H7 (cell line): ENCODE measurements at regions not wholly inside any gene's neighbourhood (a gene's known extent, or its start where the extent isn't known, plus 50 kb on each side); places are given as distances from the start of the nearest gene placed in this dataset.
A peak's percentile ranks its signal among the peaks of the same experiment; 100 is the strongest.

Experiments
- DNase-seq: peaks from one replicate; pipeline ENCODE4 v3.0.0; 2012
- H3K27me3 ChIP-seq: 2 replicates; pipeline ENCODE4 v1.6.0; 2011; ENCODE audit warnings: mild to moderate bottlenecking, low read length; ENCODE audit not compliant: control insufficient read depth, insufficient read depth
- H3K36me3 ChIP-seq: replicated peaks from 2 replicates; pipeline ENCODE4 v1.5.1; 2011; ENCODE audit warnings: low read length; ENCODE audit not compliant: control insufficient read depth, insufficient read depth
- H3K4me3 ChIP-seq: 2 replicates; pipeline ENCODE4 v1.5.1; 2011; ENCODE audit warnings: low read depth, mild to moderate bottlenecking, control low read depth, low read length, moderate library complexity; ENCODE audit not compliant: insufficient read depth

DNA sequence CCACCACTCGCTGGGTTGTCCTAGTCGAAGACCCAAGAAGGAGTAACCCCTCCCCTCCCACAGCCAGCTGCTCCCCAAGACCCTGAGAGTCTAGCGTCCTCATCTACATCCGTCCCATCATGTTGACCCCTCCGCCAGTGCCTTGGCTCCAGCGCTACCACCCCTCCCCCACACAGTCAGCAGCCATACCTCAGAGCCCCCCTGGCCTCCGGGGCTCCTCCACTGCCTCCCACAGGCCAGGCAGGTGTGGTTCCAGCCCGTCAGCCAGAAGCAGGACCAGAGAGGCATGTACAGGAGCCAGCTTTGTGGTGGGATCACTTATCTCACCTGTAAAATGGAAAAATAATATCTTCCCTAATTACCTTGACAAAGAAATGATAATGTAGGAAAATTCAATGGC, 51.5 kb upstream of the PHF21B start:
- no peak overlapping the region for H3K4me3 ChIP-seq
- H3K36me3 ChIP-seq = no peaks in the 10 kb centered on the region
- DNase-seq = peak; percentile 78
- H3K27me3 ChIP-seq = no peaks in the 10 kb centered on the region

- no peaks in the 10 kb centered on the region for H3K27me3 ChIP-seq
- no peak overlapping the region for H3K4me3 ChIP-seq
- DNase-seq = no peak
- no peaks in the 10 kb centered on the region for H3K36me3 ChIP-seq
Measured at GRCh38 chr22:45064313-45065278, 54.8 kb upstream of the PHF21B start.

GRCh38 chr22:45065726-45066125, 55.9 kb upstream of the PHF21B start:
- no peaks in the 10 kb centered on the region; the same call in 1 of the 2 replicates for H3K27me3 ChIP-seq
- DNase-seq = no peak
- H3K36me3 ChIP-seq = no peaks in the 10 kb centered on the region
- no peak overlapping the region for H3K4me3 ChIP-seq

DNA sequence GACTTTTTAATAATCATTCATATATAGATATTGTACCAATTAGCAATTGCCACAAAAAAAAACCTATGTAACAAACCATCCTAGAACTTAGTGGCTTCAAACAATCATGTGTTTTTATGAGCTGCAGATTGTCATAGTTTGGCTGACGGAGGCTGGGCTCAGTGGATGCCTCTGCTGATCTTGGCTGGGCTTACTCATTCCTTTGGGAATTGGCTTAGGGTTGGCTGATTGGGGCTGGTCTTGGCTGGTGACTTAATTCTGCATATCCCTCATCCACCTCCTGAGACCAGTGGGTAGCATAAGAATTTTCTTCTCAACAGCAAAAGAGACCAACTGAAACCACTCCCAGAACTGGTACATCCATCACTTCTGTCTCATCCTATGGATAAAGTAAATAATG, 57.9 kb upstream of the PHF21B start:
- Histone ChIP-seq H3K27me3 (no peaks in the 10 kb centered on the region; the same call in 1 of the 2 replicates), H3K36me3 (no peaks in the 10 kb centered on the region), H3K4me3 (no peak overlapping the region)
- no peak for DNase-seq

- Histone ChIP-seq H3K27me3 (no peaks in the 10 kb centered on the region; the same call in 1 of the 2 replicates), H3K36me3 (no peaks in the 10 kb centered on the region), H3K4me3 (no peak overlapping the region)
- no peak for DNase-seq
Measured at GRCh38 chr22:45069925-45070324, 60.1 kb upstream of the PHF21B start.

DNA sequence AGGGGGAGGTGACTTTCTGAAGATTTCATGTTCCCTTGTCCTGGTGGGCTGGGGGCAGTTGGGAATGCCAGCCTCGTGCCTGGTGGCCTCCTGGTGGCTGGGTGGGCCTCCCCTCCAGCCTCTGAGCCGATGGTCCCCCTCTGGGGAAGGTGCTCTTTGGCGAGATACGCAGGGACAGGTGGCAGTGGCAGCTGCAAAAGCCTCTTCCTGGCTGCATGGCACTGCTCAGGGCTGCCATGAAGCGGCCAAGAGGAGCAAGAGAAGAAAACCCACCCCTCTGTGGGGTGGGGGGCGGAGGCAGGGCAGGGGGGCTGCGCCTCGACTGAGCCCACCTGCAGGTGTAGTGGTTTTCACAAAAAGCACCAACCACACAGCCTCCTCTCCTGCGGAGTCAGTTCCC, 61.8 kb upstream of the PHF21B start:
- no peaks in the 10 kb centered on the region; the same call in 1 of the 2 replicates for H3K27me3 ChIP-seq
- no peak overlapping the region for H3K4me3 ChIP-seq
- DNase-seq = no peak

GRCh38 chr22:45072322-45072903, 62.6 kb upstream of the PHF21B start:
- H3K27me3 ChIP-seq = no peaks in the 10 kb centered on the region; the same call in 1 of the 2 replicates
- H3K36me3 ChIP-seq = no peaks in the 10 kb centered on the region
- DNase-seq = peak; percentile 89
- H3K4me3 ChIP-seq = peak overlapping the region; percentile 18

More for the DNA sequence above, 61.8 kb upstream of the PHF21B start:
- H3K36me3 ChIP-seq = no peaks in the 10 kb centered on the region

- no peak for DNase-seq
- no peaks in the 10 kb centered on the region for H3K36me3 ChIP-seq
- H3K4me3 ChIP-seq = no peak overlapping the region; the same call in 1 of the 2 replicates
- no peaks in the 10 kb centered on the region; the same call in 1 of the 2 replicates for H3K27me3 ChIP-seq
Measured at GRCh38 chr22:45073064-45073463, 63.3 kb upstream of the PHF21B start.

DNA sequence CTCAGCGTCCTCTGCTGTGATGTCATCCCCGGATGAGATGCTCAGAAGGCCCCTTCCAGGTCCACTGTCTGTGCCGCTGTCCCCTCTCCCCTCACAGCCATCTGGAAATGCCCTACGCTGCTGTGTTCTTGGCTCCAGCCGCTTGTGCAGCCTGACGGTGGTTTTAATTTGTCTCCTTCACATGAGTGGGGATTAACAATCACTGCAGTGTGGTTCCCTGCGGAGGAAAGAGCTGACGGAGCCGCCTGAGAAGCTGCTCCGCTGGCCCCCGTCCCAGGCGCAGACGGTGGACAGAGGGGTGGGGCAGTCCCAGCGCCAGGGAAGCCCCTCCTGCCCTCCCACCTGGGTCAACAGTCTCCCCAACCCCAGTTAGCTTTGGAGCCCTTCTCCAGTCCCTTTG, 67.5 kb upstream of the PHF21B start:
- DNase-seq = no peak
- Histone ChIP-seq H3K36me3 (no peaks in the 10 kb centered on the region), H3K27me3 (no peaks in the 10 kb centered on the region), H3K4me3 (no peak overlapping the region)

GRCh38 chr22:45077826-45078334, 68.1 kb upstream of the PHF21B start:
- no peak overlapping the region for H3K4me3 ChIP-seq
- no peaks in the 10 kb centered on the region for H3K27me3 ChIP-seq
- no peak for DNase-seq
- H3K36me3 ChIP-seq = no peaks in the 10 kb centered on the region

DNA sequence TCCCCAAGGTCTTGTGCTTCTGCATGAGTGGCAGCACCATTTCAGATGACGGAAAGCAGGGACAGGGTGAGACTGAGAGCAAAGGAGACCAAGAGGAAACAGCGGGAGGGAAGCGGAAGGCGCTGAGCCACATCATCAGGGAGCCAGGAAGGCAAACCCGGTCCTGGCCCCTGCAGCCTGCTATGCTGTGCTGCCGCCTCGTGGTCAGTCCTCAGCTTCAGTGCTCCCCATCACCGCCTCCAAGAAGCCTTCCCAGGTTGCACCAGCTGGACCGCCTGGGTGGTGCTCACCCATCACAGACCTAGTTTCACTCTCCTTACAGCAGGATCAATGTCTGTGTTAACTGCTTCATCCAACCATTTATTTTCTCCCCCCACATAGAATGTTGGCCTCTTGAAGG, 73.0 kb upstream of the PHF21B start:
- H3K4me3 ChIP-seq = no peak overlapping the region
- peak; percentile 88 for DNase-seq
- no peaks in the 10 kb centered on the region for H3K27me3 ChIP-seq
- no peaks in the 10 kb centered on the region for H3K36me3 ChIP-seq

DNA sequence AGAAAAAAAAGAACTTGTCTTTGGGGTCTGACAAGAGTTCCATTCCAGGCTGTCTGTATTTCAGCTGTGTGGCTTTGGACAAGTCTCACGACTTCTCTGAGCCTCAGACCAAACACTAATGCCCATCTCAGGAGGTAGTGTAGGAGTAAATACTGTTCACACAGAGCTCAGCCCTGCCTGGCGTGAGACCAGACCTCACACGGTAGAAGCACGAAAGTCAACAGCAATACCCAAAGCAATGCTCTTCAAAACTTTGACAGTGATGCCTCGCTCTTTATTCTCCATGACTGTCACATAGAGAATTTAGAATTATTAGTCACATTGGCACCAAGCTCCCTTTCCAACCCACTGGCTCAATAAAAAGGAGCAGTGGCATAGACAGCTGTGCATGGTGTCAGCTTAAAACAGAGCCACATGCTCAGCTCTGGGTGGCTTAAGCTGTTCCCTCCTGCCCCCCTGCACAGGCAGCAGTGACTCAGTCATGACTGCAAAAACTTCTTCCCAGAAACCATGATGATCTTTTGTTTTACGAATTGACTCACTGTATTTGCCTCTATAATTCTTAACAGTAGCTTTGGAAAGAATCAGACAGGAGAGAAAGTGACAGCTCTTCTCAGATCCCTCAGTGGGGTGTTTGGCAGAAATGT, 74.0 kb upstream of the PHF21B start:
- DNase-seq = no peak
- Histone ChIP-seq H3K4me3 (no peak overlapping the region), H3K36me3 (no peaks in the 10 kb centered on the region), H3K27me3 (no peaks in the 10 kb centered on the region)

DNA sequence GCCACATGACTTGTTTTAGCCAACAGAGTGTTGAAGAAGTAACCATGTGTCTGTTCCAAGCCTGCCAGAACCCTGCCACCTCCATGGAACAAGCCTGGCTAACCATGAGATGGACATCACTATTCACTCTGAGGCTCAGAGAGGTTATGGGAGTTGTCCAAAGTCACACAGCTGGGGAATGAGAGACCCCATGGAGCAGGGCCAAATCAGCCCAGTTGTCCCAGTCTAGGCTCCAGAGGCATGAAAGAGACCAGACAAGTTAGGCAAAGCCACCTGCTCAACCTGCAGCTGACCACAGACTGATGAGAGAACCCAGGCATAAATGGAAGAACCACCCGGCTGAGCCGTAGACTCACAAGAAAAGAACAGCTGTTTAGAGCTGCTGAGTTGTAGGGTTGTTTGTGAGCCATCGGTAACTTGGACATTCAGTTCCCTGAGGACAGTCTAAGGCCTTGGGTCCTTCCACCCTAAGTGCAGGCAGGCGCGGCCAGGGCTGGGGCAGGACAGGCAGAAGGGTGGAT, 74.7 kb upstream of the PHF21B start:
- DNase-seq = no peak
- Histone ChIP-seq H3K27me3 (no peaks in the 10 kb centered on the region), H3K36me3 (no peaks in the 10 kb centered on the region), H3K4me3 (no peak overlapping the region)

- no peaks in the 10 kb centered on the region for H3K27me3 ChIP-seq
- DNase-seq = peak; percentile 59
- no peak overlapping the region for H3K4me3 ChIP-seq
- H3K36me3 ChIP-seq = no peaks in the 10 kb centered on the region
Measured at GRCh38 chr22:45087802-45088201, 75.9 kb upstream of the NUP50 start.
